Effector memory CD4-positive, alpha-beta T cell (primary cell): ENCODE measurements at regions not wholly inside any gene's neighbourhood (a gene's known extent, or its start where the extent isn't known, plus 50 kb on each side); places are given as distances from the start of the nearest gene placed in this dataset.

Experiments
- DNase-seq, 3 donors: peaks; one replicate each; pipeline ENCODE4 v3.0.0-alpha.2; 2020
- H3K27ac ChIP-seq: 2 replicates; pipeline ENCODE4 v1.7.0; 2013; ENCODE audit warnings: mild to moderate bottlenecking, low read length, moderate library complexity; ENCODE audit not compliant: insufficient read depth, poor library complexity, severe bottlenecking
- H3K27me3 ChIP-seq: replicated peaks from 2 replicates; pipeline ENCODE4 v1.7.0; 2013; ENCODE audit warnings: mild to moderate bottlenecking, low read length; ENCODE audit not compliant: insufficient read depth, control insufficient read depth, poor library complexity, severe bottlenecking
- H3K36me3 ChIP-seq: 2 replicates; pipeline ENCODE4 v1.7.0; 2013; ENCODE audit warnings: mild to moderate bottlenecking, low read length, moderate library complexity; ENCODE audit not compliant: control insufficient read depth, insufficient read depth
- H3K4me1 ChIP-seq: 2 replicates; pipeline ENCODE4 v1.7.0; 2013; ENCODE audit warnings: low read length, mild to moderate bottlenecking; ENCODE audit not compliant: control insufficient read depth, insufficient read depth, poor library complexity, severe bottlenecking
- H3K4me3 ChIP-seq: 2 replicates; pipeline ENCODE4 v1.7.0; 2013; ENCODE audit warnings: low read length, low read depth, mild to moderate bottlenecking; ENCODE audit not compliant: insufficient read depth, poor library complexity, severe bottlenecking
- H3K9me3 ChIP-seq: 2 replicates; pipeline ENCODE4 v1.7.0; 2013; ENCODE audit warnings: mild to moderate bottlenecking, low read length, moderate library complexity; ENCODE audit not compliant: control insufficient read depth

- Histone ChIP-seq H3K9me3 (no peaks in the 10 kb centered on the region), H3K4me3 (no peak overlapping the region), H3K27me3 (no peaks in the 10 kb centered on the region), H3K4me1 (no peaks in the 10 kb centered on the region), H3K27ac (no peak overlapping the region), H3K36me3 (no peaks in the 10 kb centered on the region)
- no peak for DNase-seq
Measured at GRCh38 chr21:36567216-36567885, 87.4 kb upstream of the CLDN14 start.

- Histone ChIP-seq H3K36me3 (no peaks in the 10 kb centered on the region), H3K27me3 (no peaks in the 10 kb centered on the region), H3K4me1 (no peaks in the 10 kb centered on the region), H3K9me3 (no peaks in the 10 kb centered on the region), H3K27ac (no peak overlapping the region), H3K4me3 (no peak overlapping the region)
- no peak for DNase-seq
Measured at GRCh38 chr21:36569511-36569910, 89.6 kb upstream of the CLDN14 start.

GRCh38 chr21:36571556-36571955 is 91.6 kb upstream of the CLDN14 start:
- H3K27ac ChIP-seq: no peak overlapping the region
- H3K9me3 ChIP-seq: no peaks in the 10 kb centered on the region
- H3K4me1 ChIP-seq: no peaks in the 10 kb centered on the region
- no peak overlapping the region for H3K4me3 ChIP-seq
- H3K27me3 ChIP-seq: no peaks in the 10 kb centered on the region
- no peaks in the 10 kb centered on the region for H3K36me3 ChIP-seq
- no peak for DNase-seq

GRCh38 chr21:36572039-36572438 is 92.1 kb upstream of the CLDN14 start:
- no peak overlapping the region for H3K27ac ChIP-seq
- H3K9me3 ChIP-seq: no peaks in the 10 kb centered on the region
- H3K4me1 ChIP-seq: no peaks in the 10 kb centered on the region
- H3K4me3 ChIP-seq: no peak overlapping the region
- no peaks in the 10 kb centered on the region for H3K36me3 ChIP-seq
- H3K27me3 ChIP-seq: no peaks in the 10 kb centered on the region
- DNase-seq: no peak

- H3K36me3 ChIP-seq: no peaks in the 10 kb centered on the region
- no peaks in the 10 kb centered on the region for H3K4me1 ChIP-seq
- no peak overlapping the region for H3K4me3 ChIP-seq
- H3K27me3 ChIP-seq: no peaks in the 10 kb centered on the region
- no peak for DNase-seq
- no peak overlapping the region for H3K27ac ChIP-seq
- H3K9me3 ChIP-seq: no peaks in the 10 kb centered on the region
Measured at GRCh38 chr21:36575306-36575705, 95.4 kb upstream of the CLDN14 start.

GRCh38 chr21:36576441-36576840 is 96.5 kb upstream of the CLDN14 start:
- H3K9me3 ChIP-seq: no peaks in the 10 kb centered on the region
- no peaks in the 10 kb centered on the region for H3K27me3 ChIP-seq
- H3K4me1 ChIP-seq: no peaks in the 10 kb centered on the region

GRCh38 chr21:36579898-36580297 is 100.0 kb upstream of the CLDN14 start:
- Histone ChIP-seq H3K27ac (no peak overlapping the region), H3K36me3 (no peaks in the 10 kb centered on the region), H3K9me3 (no peaks in the 10 kb centered on the region), H3K4me1 (no peaks in the 10 kb centered on the region), H3K4me3 (no peak overlapping the region), H3K27me3 (no peaks in the 10 kb centered on the region)
- no peak for DNase-seq

More at GRCh38 chr21:36576441-36576840, 96.5 kb upstream of the CLDN14 start:
- no peak overlapping the region for H3K27ac ChIP-seq
- H3K4me3 ChIP-seq: no peak overlapping the region
- DNase-seq: no peak
- no peaks in the 10 kb centered on the region for H3K36me3 ChIP-seq

- H3K9me3 ChIP-seq: no peaks in the 10 kb centered on the region
- H3K36me3 ChIP-seq: no peaks in the 10 kb centered on the region
- no peak overlapping the region for H3K4me3 ChIP-seq
- H3K4me1 ChIP-seq: no peaks in the 10 kb centered on the region
- H3K27me3 ChIP-seq: no peaks in the 10 kb centered on the region
- no peak for DNase-seq
- no peak overlapping the region for H3K27ac ChIP-seq
Measured at GRCh38 chr21:36582271-36582670, 102.3 kb upstream of the CLDN14 start.

GRCh38 chr21:36583591-36583990 is 103.7 kb upstream of the CLDN14 start:
- Histone ChIP-seq H3K27ac (no peak overlapping the region), H3K4me3 (no peak overlapping the region), H3K9me3 (no peaks in the 10 kb centered on the region), H3K27me3 (no peaks in the 10 kb centered on the region), H3K36me3 (no peaks in the 10 kb centered on the region), H3K4me1 (no peaks in the 10 kb centered on the region)
- DNase-seq: no peak

GRCh38 chr21:36584980-36585940 is 105.3 kb upstream of the CLDN14 start:
- no peaks in the 10 kb centered on the region for H3K9me3 ChIP-seq
- no peaks in the 10 kb centered on the region for H3K27me3 ChIP-seq
- no peak overlapping the region for H3K27ac ChIP-seq
- H3K36me3 ChIP-seq: no peaks in the 10 kb centered on the region
- DNase-seq: no peak
- no peak overlapping the region for H3K4me3 ChIP-seq
- no peaks in the 10 kb centered on the region for H3K4me1 ChIP-seq
